Tibial nerve (tissue), 4 donors: ENCODE measurements at regions not wholly inside any gene's neighbourhood (a gene's known extent, or its start where the extent isn't known, plus 50 kb on each side); places are given as distances from the start of the nearest gene placed in this dataset.

Experiments used
- EP300 ChIP-seq, 2 donors: sonication (generic); formaldehyde crosslinking; IDR thresholded peaks; one replicate each; pipeline ENCODE4 v1.6.1; 2017; ENCODE audit warnings: antibody characterized with exemption in 2 of 2, mild to moderate bottlenecking in 1 of 2
- POLR2A ChIP-seq, 2 donors: fragments of 450-650 bp; IDR thresholded peaks; one replicate each; pipeline ENCODE4 v1.6.1; 2017; ENCODE audit warnings: antibody characterized with exemption in 2 of 2, mild to moderate bottlenecking in 2 of 2, moderate library complexity in 2 of 2
- TF ChIP-seq, protein P1 (sequence below), 5 experiments: fragments of 200-600 bp in 3 of 5; fragments of 450-650 bp in 2 of 5; sonication (generic) in 3 of 5; IDR thresholded peaks; one replicate each; pipeline ENCODE4 v1.5.1; 2016 to 2019; ENCODE audit warnings: antibody characterized with exemption in 5 of 5, mild to moderate bottlenecking in 3 of 5, moderate library complexity in 2 of 5

DNA sequence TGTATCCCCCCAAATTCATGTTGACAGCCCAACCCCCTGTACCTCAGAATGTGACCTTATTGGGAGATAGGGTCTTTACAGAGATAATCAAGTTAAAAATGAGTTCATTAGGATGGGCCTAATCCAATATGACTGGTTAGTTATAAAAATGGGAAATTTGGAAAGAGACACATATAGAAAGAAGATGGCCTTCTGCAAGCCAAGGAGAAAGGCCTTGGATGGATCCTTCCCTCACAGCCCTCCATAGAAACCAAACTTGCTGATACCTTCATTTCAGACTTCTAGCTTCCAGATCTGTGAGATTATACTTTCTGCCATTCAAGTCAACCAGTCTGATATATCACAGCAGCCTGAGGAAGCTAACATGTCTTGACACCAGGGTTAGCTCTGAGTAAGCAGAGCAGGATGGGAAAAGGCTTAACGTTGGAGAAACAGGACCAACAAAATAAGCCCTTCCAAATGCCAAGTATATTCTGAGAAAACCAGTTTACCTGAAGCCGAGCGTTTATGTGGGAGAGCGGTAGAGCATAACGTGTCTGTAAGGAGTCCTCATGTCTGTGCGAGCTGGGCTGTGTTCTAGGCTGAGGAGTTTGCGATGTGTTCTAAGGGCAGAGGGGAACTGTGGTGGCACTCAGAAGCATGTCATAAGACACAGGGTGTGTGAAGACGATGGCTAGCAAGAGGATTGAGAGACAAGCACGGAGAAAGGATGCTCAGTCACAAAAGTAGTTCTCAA lies 206.1 kb downstream of the PIK3R1 start:
- TF ChIP-seq, protein P1, sequence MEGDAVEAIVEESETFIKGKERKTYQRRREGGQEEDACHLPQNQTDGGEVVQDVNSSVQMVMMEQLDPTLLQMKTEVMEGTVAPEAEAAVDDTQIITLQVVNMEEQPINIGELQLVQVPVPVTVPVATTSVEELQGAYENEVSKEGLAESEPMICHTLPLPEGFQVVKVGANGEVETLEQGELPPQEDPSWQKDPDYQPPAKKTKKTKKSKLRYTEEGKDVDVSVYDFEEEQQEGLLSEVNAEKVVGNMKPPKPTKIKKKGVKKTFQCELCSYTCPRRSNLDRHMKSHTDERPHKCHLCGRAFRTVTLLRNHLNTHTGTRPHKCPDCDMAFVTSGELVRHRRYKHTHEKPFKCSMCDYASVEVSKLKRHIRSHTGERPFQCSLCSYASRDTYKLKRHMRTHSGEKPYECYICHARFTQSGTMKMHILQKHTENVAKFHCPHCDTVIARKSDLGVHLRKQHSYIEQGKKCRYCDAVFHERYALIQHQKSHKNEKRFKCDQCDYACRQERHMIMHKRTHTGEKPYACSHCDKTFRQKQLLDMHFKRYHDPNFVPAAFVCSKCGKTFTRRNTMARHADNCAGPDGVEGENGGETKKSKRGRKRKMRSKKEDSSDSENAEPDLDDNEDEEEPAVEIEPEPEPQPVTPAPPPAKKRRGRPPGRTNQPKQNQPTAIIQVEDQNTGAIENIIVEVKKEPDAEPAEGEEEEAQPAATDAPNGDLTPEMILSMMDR (IDR thresholded peaks at IDR 0.05) = no peak
- TF ChIP-seq POLR2A (IDR thresholded peaks at IDR 0.05) (no peak), EP300 (IDR thresholded peaks at IDR 0.05) (no peak)
